Ovary (tissue), 7 donors: ENCODE measurements at regions not wholly inside any gene's neighbourhood (a gene's known extent, or its start where the extent isn't known, plus 50 kb on each side); places are given as distances from the start of the nearest gene placed in this dataset.

Source experiments
- DNase-seq, 5 donors: peaks; one replicate each; pipeline ENCODE4 v3.0.0-alpha.2; 2019 to 2020
- H3K27ac ChIP-seq, 2 donors: fragments of 200-600 bp; one replicate each; pipeline versions ENCODE4 v1.5.1 to v1.8.0; 2019 to 2022
- H3K27me3 ChIP-seq: fragments of 200-600 bp; one replicate; pipeline ENCODE4 v1.8.0; 2022
- H3K36me3 ChIP-seq: fragments of 200-600 bp; sonication (generic); one replicate; pipeline ENCODE4 v1.5.1; 2019
- H3K4me1 ChIP-seq: one replicate; pipeline ENCODE4 v1.8.1; 2013; ENCODE audit warnings: mild to moderate bottlenecking, moderate library complexity; ENCODE audit not compliant: insufficient read depth
- H3K4me3 ChIP-seq: fragments of 200-600 bp; sonication (generic); one replicate; pipeline ENCODE4 v1.5.1; 2017
- H3K9me3 ChIP-seq, 2 donors: fragments of 200-600 bp in 1 of 2; sonication (generic) in 1 of 2; one replicate each; pipeline versions ENCODE4 v1.5.1 to v1.8.1; 2013 to 2019; ENCODE audit warnings: mild to moderate bottlenecking in 1 of 2, moderate library complexity in 1 of 2
- CTCF ChIP-seq, 3 donors: fragments of 450-650 bp in 2 of 3; fragments of 200-600 bp in 1 of 3; IDR thresholded peaks; one replicate each; pipeline versions ENCODE4 v1.5.1 to v1.8.0; 2016 to 2022; ENCODE audit warnings: antibody characterized with exemption in 3 of 3, mild to moderate bottlenecking in 1 of 3
- EP300 ChIP-seq: sonication (generic); formaldehyde crosslinking; IDR thresholded peaks from one replicate; pipeline ENCODE4 v1.6.1; 2017; ENCODE audit warnings: antibody characterized with exemption
- POLR2A ChIP-seq: fragments of 450-650 bp; IDR thresholded peaks from one replicate; pipeline ENCODE4 v1.6.1; 2017; ENCODE audit warnings: antibody characterized with exemption, mild to moderate bottlenecking, moderate library complexity
- WGBS, 3 donors: extraction: QIAGEN DNeasy Blood & Tissue Kit in 1 of 3; methylation state at CpG; one replicate each; pipeline versions ENCODE4 v1.1.5 to v1.1.7; 2013 to 2017; 5-methylcytosine and 5-hydroxymethylcytosine counted together
- intact Hi-C, 4 donors: fragments of 100-400 bp; cut with DNase I; formaldehyde crosslinking; loops; one replicate each; pipeline versions ENCODE4 v1.11.0 to v1.15.1; 2022 to 2023
- donor health status: DM: no; HTN: no; CAD: no; lungs with moderate emphysema.
- donor health status: DM: no; HTN: no; CAD: no.
- donor health status: Bipolar disorder and iron deficiency.
- donor health status: DM: no; HTN: no; CAD: no.
- donor health status: DM: yes; HTN: yes; CAD: no.

- no peak for DNase-seq
- H3K27me3 ChIP-seq = no peaks in the 10 kb centered on the region
- no peak overlapping the region for H3K4me3 ChIP-seq
- no peaks in the 10 kb centered on the region for H3K36me3 ChIP-seq
- no peaks in the 10 kb centered on the region for H3K4me1 ChIP-seq
- 90 to 95% (median 93%) methylated on average over 1 of the region's 1 CpG for WGBS, 3 donors
- intact Hi-C loops = loop anchor here in 1 of 4 donors (5.0 kb wide), 1 partner anchor 1124 kb away; no protein-coding TSS in a partner anchor
- H3K27ac ChIP-seq = no peak overlapping the region
- H3K9me3 ChIP-seq = no peaks in the 10 kb centered on the region
- TF ChIP-seq CTCF (IDR thresholded peaks at IDR 0.05) (no peak), EP300 (no peak), POLR2A (no peak)
These were observed 131.2 kb upstream of the LRFN2 start for GRCh38 chr6:40718401-40718800.

GRCh38 chr6:40717411-40718057 is 130.4 kb upstream of the LRFN2 start:
- WGBS, 3 donors = 65 to 72% (median 69%) methylated on average over 3 of the region's 3 CpGs
- Histone ChIP-seq H3K4me3 (no peak overlapping the region), H3K27ac (no peak overlapping the region), H3K9me3 (no peaks in the 10 kb centered on the region), H3K27me3 (no peaks in the 10 kb centered on the region), H3K4me1 (no peaks in the 10 kb centered on the region), H3K36me3 (no peaks in the 10 kb centered on the region)
- intact Hi-C loops = loop anchor here in 1 of 4 donors (5.0 kb wide), 1 partner anchor 1125 kb away; no protein-coding TSS in a partner anchor
- DNase-seq = no peak
- no peak for TF ChIP-seq CTCF (IDR thresholded peaks at IDR 0.05)
- no peak for TF ChIP-seq POLR2A
- no peak for TF ChIP-seq EP300

GRCh38 chr6:40715570-40716403 is 128.6 kb upstream of the LRFN2 start:
- H3K9me3 ChIP-seq = no peaks in the 10 kb centered on the region
- no peaks in the 10 kb centered on the region for H3K27me3 ChIP-seq
- intact Hi-C loops = loop anchor here in 1 of 4 donors (5.0 kb wide), 1 partner anchor 1127 kb away; no protein-coding TSS in a partner anchor
- no peak for DNase-seq
- no peaks in the 10 kb centered on the region for H3K4me1 ChIP-seq
- no peak overlapping the region for H3K27ac ChIP-seq
- 68 to 78% (median 70%) methylated on average over 12 of the region's 12 CpGs for WGBS, 3 donors
- H3K4me3 ChIP-seq = no peak overlapping the region
- TF ChIP-seq CTCF (IDR thresholded peaks at IDR 0.05) = no peak
- no peak for TF ChIP-seq EP300
- TF ChIP-seq POLR2A = no peak
- H3K36me3 ChIP-seq = no peaks in the 10 kb centered on the region

GRCh38 chr6:40714576-40715564 is 127.7 kb upstream of the LRFN2 start:
- TF ChIP-seq POLR2A (no peak), CTCF (IDR thresholded peaks at IDR 0.05) (no peak)
- no peak overlapping the region for H3K4me3 ChIP-seq
- no peaks in the 10 kb centered on the region for H3K27me3 ChIP-seq
- no peak for DNase-seq
- intact Hi-C loops = loop anchor here in 1 of 4 donors (5.0 kb wide), 1 partner anchor 1127 kb away; no protein-coding TSS in a partner anchor
- H3K36me3 ChIP-seq = no peaks in the 10 kb centered on the region
- 90 to 95% (median 94%) methylated on average over 8 of the region's 8 CpGs for WGBS, 3 donors
- no peaks in the 10 kb centered on the region for H3K4me1 ChIP-seq
- no peaks in the 10 kb centered on the region for H3K9me3 ChIP-seq
- no peak overlapping the region for H3K27ac ChIP-seq
